Fibroblast of lung (primary cell): ENCODE measurements at regions not wholly inside any gene's neighbourhood (a gene's known extent, or its start where the extent isn't known, plus 50 kb on each side); places are given as distances from the start of the nearest gene placed in this dataset.

Experiments
- DNase-seq, 2 donors: peaks; one replicate each; pipeline versions ENCODE4 v3.0.0 to v3.0.0-alpha.2; 2010; ENCODE audit warnings: low read depth in 2 of 2
- H2AFZ ChIP-seq: 2 replicates; pipeline ENCODE4 v1.5.1; 2012; ENCODE audit warnings: low read length, control low read depth, inconsistent platforms
- H3K27ac ChIP-seq: 2 replicates; pipeline ENCODE4 v1.5.1; 2011; ENCODE audit warnings: low read length, control low read depth; ENCODE audit not compliant: insufficient read depth
- H3K27me3 ChIP-seq: 2 replicates; pipeline ENCODE4 v1.5.1; 2011; ENCODE audit warnings: mild to moderate bottlenecking, low read length; ENCODE audit not compliant: control insufficient read depth, insufficient read depth
- H3K36me3 ChIP-seq: 2 replicates; pipeline ENCODE4 v1.5.1; 2011; ENCODE audit warnings: low read length; ENCODE audit not compliant: control insufficient read depth, insufficient read depth
- H3K4me1 ChIP-seq: 2 replicates; pipeline ENCODE4 v1.5.1; 2011; ENCODE audit warnings: low read length; ENCODE audit not compliant: control insufficient read depth, insufficient read depth; ENCODE audit errors: extremely low read depth
- H3K4me2 ChIP-seq: 2 replicates; pipeline ENCODE4 v1.5.1; 2011; ENCODE audit warnings: low read length, control low read depth; ENCODE audit not compliant: insufficient read depth; ENCODE audit errors: extremely low read depth
- H3K4me3 ChIP-seq, 4 experiments: fragments of 200-600 bp in 1 of 4; sonication (generic) in 1 of 4; replicated peaks in 1 of 4; 2 replicates each; pipeline ENCODE4 v1.5.1; 2011 to 2016; ENCODE audit warnings: low read length in 4 of 4, low read depth in 3 of 4, mild to moderate bottlenecking in 3 of 4, control low read depth in 2 of 4, inconsistent platforms in 1 of 4, mixed read lengths in 1 of 4; ENCODE audit not compliant: insufficient read depth in 1 of 4; ENCODE audit errors: control extremely low read depth in 1 of 4
- H3K79me2 ChIP-seq: 2 replicates; pipeline ENCODE4 v1.5.1; 2012; ENCODE audit warnings: mild to moderate bottlenecking, low read length, inconsistent platforms; ENCODE audit not compliant: control insufficient read depth, insufficient read depth
- H3K9ac ChIP-seq: 2 replicates; pipeline ENCODE4 v1.5.1; 2011; ENCODE audit warnings: mild to moderate bottlenecking, low read length, control low read depth; ENCODE audit not compliant: insufficient read depth
- H3K9me3 ChIP-seq: 2 replicates; pipeline ENCODE4 v1.5.1; 2012; ENCODE audit warnings: low read depth, low read length; ENCODE audit not compliant: control insufficient read depth, insufficient read depth
- H4K20me1 ChIP-seq: 2 replicates; pipeline ENCODE4 v1.5.1; 2011; ENCODE audit warnings: low read length; ENCODE audit not compliant: control insufficient read depth, insufficient read depth; ENCODE audit errors: extremely low read depth
- CTCF ChIP-seq, 2 donors: IDR thresholded peaks in 1 of 2; conservative IDR thresholded peaks in 1 of 2; 1 replicate in 1 of 2; 2 replicates in 1 of 2; pipeline ENCODE4 v1.5.1; 2011 to 2012; ENCODE audit warnings: low read length in 2 of 2, control low read depth in 1 of 2, inconsistent platforms in 1 of 2, low read depth in 1 of 2, mild to moderate bottlenecking in 1 of 2
- EZH2 ChIP-seq: IDR thresholded peaks from 2 replicates; pipeline ENCODE4 v1.5.1; 2012; ENCODE audit warnings: low read length, control low read depth, mild to moderate bottlenecking; ENCODE audit errors: missing control alignments

DNA sequence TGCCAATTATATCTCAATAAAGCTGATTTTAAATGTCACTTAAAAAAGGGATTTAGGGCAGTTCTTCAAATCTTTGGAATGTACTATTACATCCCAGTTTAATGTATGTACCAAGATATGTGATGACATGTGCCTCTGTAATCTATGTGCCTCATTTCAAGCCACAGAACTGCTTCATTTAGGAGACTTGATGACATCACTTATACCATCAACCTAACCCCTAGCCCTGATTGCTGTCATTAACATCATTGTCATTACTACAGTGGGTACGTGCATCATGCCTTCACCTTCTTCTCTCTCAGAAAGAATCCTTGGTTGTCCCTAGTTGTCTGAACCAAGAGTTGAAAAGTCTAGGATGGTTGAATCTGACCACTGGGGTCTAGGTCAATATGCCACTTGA is 134.3 kb upstream of the RAB11FIP2 start:
- Histone ChIP-seq H3K4me3 (no peak overlapping the region), H3K27me3 (no peaks in the 10 kb centered on the region), H3K4me1 (no peaks in the 10 kb centered on the region), H3K27ac (no peak overlapping the region), H3K4me2 (no peak overlapping the region), H2AFZ (no peak overlapping the region), H4K20me1 (no peaks in the 10 kb centered on the region), H3K79me2 (no peaks in the 10 kb centered on the region), H3K9ac (no peak overlapping the region), H3K9me3 (no peaks in the 10 kb centered on the region), H3K36me3 (no peaks in the 10 kb centered on the region)
- no peak for DNase-seq
- TF ChIP-seq CTCF (conservative IDR thresholded peaks at IDR 0.05 in 1 of 2, IDR thresholded peaks at IDR 0.05 in 1 of 2; ENCODE audit: low read depth in 1 of 2, low read length in 2 of 2) (no peak), EZH2 (no peak)

DNA sequence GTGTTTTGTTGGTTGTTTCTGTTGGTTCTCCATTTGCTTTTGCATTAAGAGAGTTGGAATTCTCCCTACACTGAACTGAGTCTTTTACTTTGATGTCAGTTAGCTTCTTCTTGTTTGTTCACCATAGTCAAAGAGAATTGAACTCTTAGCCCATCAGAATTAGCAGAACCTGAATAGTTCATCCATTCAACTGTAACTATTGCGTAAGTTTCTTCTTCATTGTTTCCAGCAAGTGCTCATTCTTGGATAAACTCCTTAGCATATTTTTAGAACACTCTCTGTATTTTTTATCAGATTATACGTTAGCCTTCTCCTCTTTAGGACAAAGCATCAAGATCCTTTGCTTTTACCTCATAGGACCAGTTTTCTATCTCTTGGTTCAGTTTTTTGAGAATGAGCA is 128.4 kb upstream of the RAB11FIP2 start:
- Histone ChIP-seq H3K4me3 (no peak overlapping the region), H3K9ac (no peak overlapping the region), H3K79me2 (no peaks in the 10 kb centered on the region), H3K4me2 (no peak overlapping the region), H3K36me3 (no peaks in the 10 kb centered on the region), H3K4me1 (no peaks in the 10 kb centered on the region), H2AFZ (no peak overlapping the region), H3K9me3 (no peaks in the 10 kb centered on the region), H3K27me3 (no peaks in the 10 kb centered on the region), H3K27ac (no peak overlapping the region), H4K20me1 (no peaks in the 10 kb centered on the region)
- no peak for DNase-seq
- no peak for TF ChIP-seq CTCF (conservative IDR thresholded peaks at IDR 0.05 in 1 of 2, IDR thresholded peaks at IDR 0.05 in 1 of 2; ENCODE audit: low read depth in 1 of 2, low read length in 2 of 2)
- no peak for TF ChIP-seq EZH2

GRCh38 chr10:118173296-118173695 is 126.6 kb upstream of the RAB11FIP2 start:
- no peak overlapping the region for H3K4me3 ChIP-seq
- DNase-seq, result no peak

More at GRCh38 chr10:118173296-118173695, 126.6 kb upstream of the RAB11FIP2 start:
- H3K79me2 ChIP-seq, result no peaks in the 10 kb centered on the region
- H3K27me3 ChIP-seq, result no peaks in the 10 kb centered on the region
- no peaks in the 10 kb centered on the region for H3K4me1 ChIP-seq
- H3K9me3 ChIP-seq, result no peaks in the 10 kb centered on the region
- no peaks in the 10 kb centered on the region for H3K36me3 ChIP-seq
- no peak overlapping the region for H2AFZ ChIP-seq
- H3K27ac ChIP-seq, result no peak overlapping the region
- TF ChIP-seq EZH2 (no peak), CTCF (conservative IDR thresholded peaks at IDR 0.05 in 1 of 2, IDR thresholded peaks at IDR 0.05 in 1 of 2; ENCODE audit: low read depth in 1 of 2, low read length in 2 of 2) (no peak)
- H3K9ac ChIP-seq, result no peak overlapping the region
- no peak overlapping the region for H3K4me2 ChIP-seq
- no peaks in the 10 kb centered on the region for H4K20me1 ChIP-seq
